SK-N-SH treated with all-trans-retinoic acid at 6 μM for 48 hours (cell line): ENCODE measurements at regions not wholly inside any gene's neighbourhood (a gene's known extent, or its start where the extent isn't known, plus 50 kb on each side); places are given as distances from the start of the nearest gene placed in this dataset.

Experiments
- ARNTL ChIP-seq: fragments of 450-650 bp; formaldehyde crosslinking; IDR thresholded peaks from 2 replicates; pipeline ENCODE4 v1.5.0; 2020; ENCODE audit warnings: low read depth, mild to moderate bottlenecking, moderate library complexity, borderline replicate concordance
- BACH2 ChIP-seq: fragments of 250-450 bp; sonication (Bioruptor Pico); IDR thresholded peaks from 2 replicates; pipeline ENCODE4 v1.9.0; 2021; ENCODE audit warnings: mild to moderate bottlenecking, borderline replicate concordance
- CSDC2 ChIP-seq: fragments of 250-450 bp; sonication (Bioruptor Pico); IDR thresholded peaks from 2 replicates; pipeline ENCODE4 v1.5.0; 2020; ENCODE audit warnings: mild to moderate bottlenecking, moderate library complexity
- ESRRG ChIP-seq: fragments of 250-450 bp; sonication (Bioruptor Pico); IDR thresholded peaks from 2 replicates; pipeline ENCODE4 v1.6.1; 2021; ENCODE audit warnings: mild to moderate bottlenecking
- GLIS3 ChIP-seq: fragments of 250-450 bp; sonication (Bioruptor Pico); IDR thresholded peaks from 2 replicates; pipeline ENCODE4 v1.5.0; 2020; ENCODE audit warnings: mild to moderate bottlenecking, moderate library complexity
- OSR1 ChIP-seq: fragments of 250-450 bp; sonication (Bioruptor Pico); IDR thresholded peaks from 2 replicates; pipeline ENCODE4 v1.8.0; 2022; ENCODE audit warnings: moderate library complexity, mild to moderate bottlenecking, inconsistent platforms
- PPARA ChIP-seq: fragments of 250-450 bp; sonication (Bioruptor Pico); IDR thresholded peaks from 2 replicates; pipeline ENCODE4 v1.5.0; 2020; ENCODE audit warnings: mild to moderate bottlenecking, borderline replicate concordance
- RARB ChIP-seq: fragments of 250-450 bp; sonication (Bioruptor Pico); IDR thresholded peaks from 2 replicates; pipeline ENCODE4 v1.8.0; 2021; ENCODE audit warnings: mild to moderate bottlenecking, moderate library complexity
- ZC3H10 ChIP-seq: fragments of 250-450 bp; sonication (Bioruptor Pico); IDR thresholded peaks from 2 replicates; pipeline ENCODE4 v1.5.1; 2021; ENCODE audit warnings: mild to moderate bottlenecking, moderate library complexity
- ZFP30 ChIP-seq: fragments of 450-650 bp; formaldehyde crosslinking; IDR thresholded peaks from 2 replicates; pipeline ENCODE4 v1.5.0; 2022; ENCODE audit warnings: mild to moderate bottlenecking, moderate library complexity
- ZNF70 ChIP-seq: fragments of 450-650 bp; formaldehyde crosslinking; IDR thresholded peaks from 2 replicates; pipeline ENCODE4 v1.5.0; 2020; ENCODE audit warnings: mild to moderate bottlenecking, moderate library complexity
- TF ChIP-seq, protein P1 (sequence below): fragments of 250-450 bp; sonication (Bioruptor Pico); IDR thresholded peaks from 2 replicates; pipeline ENCODE4 v1.5.1; 2020; ENCODE audit warnings: low read depth, mild to moderate bottlenecking, moderate library complexity
- TF ChIP-seq, protein P2 (sequence below): fragments of 250-450 bp; sonication (Bioruptor Pico); IDR thresholded peaks from 2 replicates; pipeline ENCODE4 v1.5.0; 2020; ENCODE audit warnings: mild to moderate bottlenecking, moderate library complexity
- TF ChIP-seq, protein P3 (sequence below): fragments of 250-450 bp; sonication (Bioruptor Pico); IDR thresholded peaks from 2 replicates; pipeline ENCODE4 v1.8.0; 2020; ENCODE audit warnings: mild to moderate bottlenecking, moderate library complexity, borderline replicate concordance

DNA sequence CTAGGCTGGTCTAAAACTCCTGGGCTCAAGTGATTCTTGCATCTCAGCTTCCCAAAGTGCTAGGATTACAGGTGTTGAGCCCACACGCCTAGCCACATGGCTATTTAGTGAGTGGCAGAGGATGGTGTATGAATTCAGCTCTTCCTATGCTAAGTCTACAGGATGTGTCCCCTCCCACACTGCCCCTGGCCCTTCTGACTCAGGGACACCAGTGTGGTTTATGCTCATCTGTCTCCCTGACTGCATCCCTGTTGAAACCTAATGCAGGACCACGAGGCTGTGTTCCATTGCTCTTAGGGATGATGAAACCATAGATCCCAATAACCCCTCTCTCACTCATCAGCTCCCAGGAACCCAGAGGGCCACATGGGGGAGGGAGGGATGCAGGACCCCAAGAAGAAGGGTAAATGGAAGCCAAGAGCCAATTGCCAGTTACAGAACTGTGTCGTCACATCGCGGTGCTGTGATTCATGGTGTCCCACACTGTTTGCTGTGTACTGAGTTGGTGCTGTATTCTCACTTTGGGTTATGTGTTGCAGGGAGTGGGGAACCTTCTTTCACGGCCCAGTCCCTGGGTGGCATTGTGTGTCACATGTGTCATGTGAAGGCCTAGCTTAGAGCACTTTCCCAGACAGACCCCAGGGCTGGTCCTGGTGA is 102.9 kb upstream of the HAAO start:
- TF ChIP-seq, protein P1, sequence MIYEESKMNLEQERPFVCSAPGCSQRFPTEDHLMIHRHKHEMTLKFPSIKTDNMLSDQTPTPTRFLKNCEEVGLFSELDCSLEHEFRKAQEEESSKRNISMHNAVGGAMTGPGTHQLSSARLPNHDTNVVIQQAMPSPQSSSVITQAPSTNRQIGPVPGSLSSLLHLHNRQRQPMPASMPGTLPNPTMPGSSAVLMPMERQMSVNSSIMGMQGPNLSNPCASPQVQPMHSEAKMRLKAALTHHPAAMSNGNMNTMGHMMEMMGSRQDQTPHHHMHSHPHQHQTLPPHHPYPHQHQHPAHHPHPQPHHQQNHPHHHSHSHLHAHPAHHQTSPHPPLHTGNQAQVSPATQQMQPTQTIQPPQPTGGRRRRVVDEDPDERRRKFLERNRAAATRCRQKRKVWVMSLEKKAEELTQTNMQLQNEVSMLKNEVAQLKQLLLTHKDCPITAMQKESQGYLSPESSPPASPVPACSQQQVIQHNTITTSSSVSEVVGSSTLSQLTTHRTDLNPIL = no peak
- TF ChIP-seq, protein P2, sequence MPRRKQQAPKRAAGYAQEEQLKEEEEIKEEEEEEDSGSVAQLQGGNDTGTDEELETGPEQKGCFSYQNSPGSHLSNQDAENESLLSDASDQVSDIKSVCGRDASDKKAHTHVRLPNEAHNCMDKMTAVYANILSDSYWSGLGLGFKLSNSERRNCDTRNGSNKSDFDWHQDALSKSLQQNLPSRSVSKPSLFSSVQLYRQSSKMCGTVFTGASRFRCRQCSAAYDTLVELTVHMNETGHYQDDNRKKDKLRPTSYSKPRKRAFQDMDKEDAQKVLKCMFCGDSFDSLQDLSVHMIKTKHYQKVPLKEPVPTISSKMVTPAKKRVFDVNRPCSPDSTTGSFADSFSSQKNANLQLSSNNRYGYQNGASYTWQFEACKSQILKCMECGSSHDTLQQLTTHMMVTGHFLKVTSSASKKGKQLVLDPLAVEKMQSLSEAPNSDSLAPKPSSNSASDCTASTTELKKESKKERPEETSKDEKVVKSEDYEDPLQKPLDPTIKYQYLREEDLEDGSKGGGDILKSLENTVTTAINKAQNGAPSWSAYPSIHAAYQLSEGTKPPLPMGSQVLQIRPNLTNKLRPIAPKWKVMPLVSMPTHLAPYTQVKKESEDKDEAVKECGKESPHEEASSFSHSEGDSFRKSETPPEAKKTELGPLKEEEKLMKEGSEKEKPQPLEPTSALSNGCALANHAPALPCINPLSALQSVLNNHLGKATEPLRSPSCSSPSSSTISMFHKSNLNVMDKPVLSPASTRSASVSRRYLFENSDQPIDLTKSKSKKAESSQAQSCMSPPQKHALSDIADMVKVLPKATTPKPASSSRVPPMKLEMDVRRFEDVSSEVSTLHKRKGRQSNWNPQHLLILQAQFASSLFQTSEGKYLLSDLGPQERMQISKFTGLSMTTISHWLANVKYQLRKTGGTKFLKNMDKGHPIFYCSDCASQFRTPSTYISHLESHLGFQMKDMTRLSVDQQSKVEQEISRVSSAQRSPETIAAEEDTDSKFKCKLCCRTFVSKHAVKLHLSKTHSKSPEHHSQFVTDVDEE (CRISPR knock-in tag) = no peak
- TF ChIP-seq RARB (CRISPR knock-in tag) (no peak), ESRRG (CRISPR knock-in tag) (no peak), GLIS3 (CRISPR knock-in tag) (no peak), OSR1 (no peak), PPARA (CRISPR knock-in tag) (no peak), ZNF70 (CRISPR knock-in tag) (no peak), ZFP30 (no peak), BACH2 (CRISPR knock-in tag) (no peak), ARNTL (CRISPR knock-in tag) (no peak), CSDC2 (CRISPR knock-in tag) (no peak), ZC3H10 (CRISPR knock-in tag) (no peak)
- TF ChIP-seq, protein P3, sequence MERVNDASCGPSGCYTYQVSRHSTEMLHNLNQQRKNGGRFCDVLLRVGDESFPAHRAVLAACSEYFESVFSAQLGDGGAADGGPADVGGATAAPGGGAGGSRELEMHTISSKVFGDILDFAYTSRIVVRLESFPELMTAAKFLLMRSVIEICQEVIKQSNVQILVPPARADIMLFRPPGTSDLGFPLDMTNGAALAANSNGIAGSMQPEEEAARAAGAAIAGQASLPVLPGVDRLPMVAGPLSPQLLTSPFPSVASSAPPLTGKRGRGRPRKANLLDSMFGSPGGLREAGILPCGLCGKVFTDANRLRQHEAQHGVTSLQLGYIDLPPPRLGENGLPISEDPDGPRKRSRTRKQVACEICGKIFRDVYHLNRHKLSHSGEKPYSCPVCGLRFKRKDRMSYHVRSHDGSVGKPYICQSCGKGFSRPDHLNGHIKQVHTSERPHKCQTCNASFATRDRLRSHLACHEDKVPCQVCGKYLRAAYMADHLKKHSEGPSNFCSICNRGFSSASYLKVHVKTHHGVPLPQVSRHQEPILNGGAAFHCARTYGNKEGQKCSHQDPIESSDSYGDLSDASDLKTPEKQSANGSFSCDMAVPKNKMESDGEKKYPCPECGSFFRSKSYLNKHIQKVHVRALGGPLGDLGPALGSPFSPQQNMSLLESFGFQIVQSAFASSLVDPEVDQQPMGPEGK (CRISPR knock-in tag) = no peak
